ENCODE measurements at regions not wholly inside any gene's neighbourhood (a gene's known extent, or its start where the extent isn't known, plus 50 kb on each side); places are given as distances from the start of the nearest gene placed in this dataset.
"Not testable (repeated sequence)": the region's sequence is repeated elsewhere in the genome, so short reads cannot be mapped to it uniquely, and the experiment has no call there.

DNA sequence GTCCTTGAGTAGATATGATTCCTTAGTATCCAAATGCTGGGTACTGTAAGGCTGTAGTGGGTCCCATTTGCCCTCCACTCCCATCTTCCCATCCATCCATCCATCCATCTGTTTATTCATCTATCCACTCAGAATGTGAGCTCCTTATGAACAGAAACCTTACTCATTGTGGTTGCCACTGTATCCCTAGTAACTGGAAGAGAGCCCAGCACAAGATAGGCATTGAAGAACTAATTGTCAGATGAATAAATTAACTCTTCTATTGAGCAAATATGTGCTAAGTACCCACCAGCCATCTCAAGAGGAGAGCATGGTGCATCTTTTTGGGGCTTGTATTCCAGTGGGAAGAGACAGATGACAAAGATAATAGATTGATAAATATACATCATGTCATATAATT is 86.4 kb upstream of the SEZ6L start:
- peak; percentile 63 for DNase-seq

DNA sequence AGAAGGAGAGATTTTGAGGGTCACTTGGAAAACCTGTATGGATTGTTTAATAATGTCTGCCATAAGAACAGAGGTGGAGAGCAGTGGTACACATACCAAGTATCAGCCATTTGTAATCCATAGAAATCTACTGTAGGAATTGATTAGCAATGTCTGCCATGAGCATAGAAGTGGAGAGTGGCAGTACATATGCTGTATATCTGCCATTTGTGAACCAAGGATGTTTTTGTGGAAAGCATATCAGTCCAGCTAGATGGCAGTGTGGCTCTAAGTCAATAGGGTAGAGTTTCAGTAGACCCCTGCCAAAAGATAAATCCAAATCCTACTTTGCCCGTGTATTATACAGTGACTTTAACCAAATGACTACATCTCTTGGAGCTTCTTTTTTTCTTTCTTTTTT is 82.9 kb upstream of the SEZ6L start:
- DNase-seq, result peak; percentile 71

DNA sequence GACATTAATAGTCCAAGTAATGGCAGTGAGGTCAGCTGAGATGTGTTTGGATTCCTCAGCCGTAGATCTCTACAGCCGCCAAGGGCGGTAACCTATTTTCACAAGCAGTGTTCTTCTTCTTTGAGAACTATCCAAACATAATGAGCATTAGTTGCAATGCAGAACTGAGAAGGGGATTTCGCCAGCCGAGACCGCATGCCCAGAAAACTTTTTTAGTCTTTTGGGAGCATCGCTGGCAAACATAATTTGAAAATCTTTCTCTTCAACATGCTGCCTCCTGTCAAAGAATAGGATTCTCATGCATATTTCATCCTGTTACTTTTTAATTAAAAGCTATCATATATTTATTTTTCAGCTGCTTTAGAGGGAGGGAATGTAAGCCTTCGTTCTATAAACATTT is 81.4 kb upstream of the SEZ6L start:
- DNase-seq, result no peak

DNA sequence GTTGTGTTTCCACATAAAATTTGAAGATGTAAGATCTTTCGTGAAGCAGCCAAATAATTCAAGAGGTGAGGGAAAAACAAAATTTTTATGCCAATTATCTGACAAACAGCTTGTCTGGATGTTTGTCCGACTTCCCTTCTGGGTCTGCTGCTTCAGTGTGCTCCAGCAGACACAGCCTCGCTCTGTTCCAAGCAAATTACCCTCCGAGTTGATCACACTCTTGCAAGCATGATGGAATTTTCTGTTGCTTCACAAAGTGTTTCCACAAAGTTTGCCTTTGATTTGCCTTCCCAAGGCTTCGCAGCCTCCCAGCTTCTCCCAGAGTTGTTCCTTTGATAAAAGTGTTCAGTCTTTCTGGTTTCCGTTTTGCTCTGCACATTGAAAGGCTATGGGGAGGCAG is 78.4 kb upstream of the SEZ6L start:
- DNase-seq, result no peak

DNA sequence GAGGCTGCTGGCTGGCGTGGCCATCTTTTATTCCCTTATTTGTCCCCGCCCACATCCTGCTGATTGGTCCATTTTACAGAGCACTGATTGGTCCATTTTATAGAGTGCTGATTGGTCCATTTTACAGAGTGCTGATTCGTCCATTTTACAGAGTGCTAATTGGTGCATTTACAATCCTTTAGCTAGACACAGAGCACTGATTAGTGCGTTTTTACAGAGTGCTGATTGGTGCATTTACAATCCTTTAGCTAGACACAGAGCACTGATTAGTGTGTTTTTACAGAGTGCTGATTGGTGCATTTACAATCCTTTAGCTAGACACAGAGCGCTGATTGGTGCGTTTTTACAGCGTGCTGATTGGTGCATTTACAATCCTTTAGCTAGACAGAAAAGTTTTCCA is 74.8 kb upstream of the SEZ6L start:
- not testable (repeated sequence) for DNase-seq

DNA sequence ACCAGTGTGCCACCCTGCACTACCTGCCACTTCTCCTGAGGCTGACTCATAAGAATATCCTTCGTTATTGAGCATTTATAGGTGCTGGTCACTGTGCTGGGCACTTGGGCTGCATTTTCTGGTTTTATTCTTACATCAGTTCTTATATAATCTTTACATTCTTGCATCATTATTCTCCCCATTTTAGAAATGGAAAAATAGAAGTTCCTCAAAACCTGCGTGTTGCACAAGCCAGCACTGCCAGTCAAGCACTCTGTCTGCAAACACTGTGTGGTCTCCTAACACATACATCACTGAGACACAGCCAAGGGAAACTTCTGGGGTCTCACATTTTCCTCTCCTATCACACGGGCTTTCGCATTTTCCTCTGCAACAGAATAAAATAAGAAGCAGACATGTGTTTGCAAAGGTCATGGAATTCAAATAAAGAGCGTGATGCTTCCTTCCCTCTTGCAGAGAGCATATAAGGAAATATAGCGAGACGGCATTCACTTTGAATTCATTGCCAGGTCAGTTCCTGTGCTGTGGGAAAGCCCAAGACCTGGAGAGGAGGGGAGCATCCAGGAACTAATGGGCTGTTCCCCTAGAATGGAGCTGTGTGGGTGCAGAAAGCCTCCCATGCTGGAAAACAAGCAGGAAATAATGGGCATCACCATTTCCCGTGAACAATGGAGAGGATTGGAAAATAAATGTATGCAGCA is 73.9 kb upstream of the SEZ6L start:
- DNase-seq, result no peak

DNA sequence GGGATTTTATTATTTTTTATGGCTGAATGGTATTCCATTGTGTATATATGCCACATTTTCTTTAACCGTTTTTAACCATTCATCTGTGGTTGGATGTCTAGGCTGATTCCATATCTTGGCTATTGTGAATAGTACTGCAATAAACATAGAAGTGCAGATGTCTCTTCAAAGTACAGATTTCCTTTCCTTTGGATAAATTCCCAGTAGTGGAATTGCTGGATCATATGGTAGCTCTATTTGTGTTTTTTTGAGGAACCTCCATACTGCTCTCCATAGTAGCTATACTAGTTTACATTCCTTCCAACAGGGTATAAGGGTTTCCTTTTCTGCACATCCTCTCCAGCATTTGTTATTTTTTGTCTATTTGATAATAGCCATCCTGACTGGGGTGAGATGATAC is 71.9 kb upstream of the SEZ6L start:
- no peak for DNase-seq

DNA sequence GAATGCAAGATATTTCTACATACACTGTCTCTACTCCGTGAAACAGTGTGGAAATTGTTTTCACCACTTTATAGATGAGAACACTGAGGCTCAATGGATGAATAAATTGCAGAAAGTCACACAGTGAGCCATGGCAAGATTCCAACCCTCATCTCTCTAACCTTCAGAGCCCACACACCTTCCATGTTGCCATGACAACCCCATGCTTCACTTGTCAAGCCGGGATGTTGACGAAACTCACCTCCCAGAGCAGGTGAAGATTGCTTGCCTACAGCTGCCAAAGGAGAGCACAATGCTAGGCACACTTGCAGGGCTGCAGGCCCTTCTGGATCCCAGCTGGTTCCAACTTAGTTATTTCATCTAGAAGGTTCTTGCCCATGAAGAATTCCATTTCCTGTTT is 71.4 kb upstream of the SEZ6L start:
- DNase-seq, result no peak

DNA sequence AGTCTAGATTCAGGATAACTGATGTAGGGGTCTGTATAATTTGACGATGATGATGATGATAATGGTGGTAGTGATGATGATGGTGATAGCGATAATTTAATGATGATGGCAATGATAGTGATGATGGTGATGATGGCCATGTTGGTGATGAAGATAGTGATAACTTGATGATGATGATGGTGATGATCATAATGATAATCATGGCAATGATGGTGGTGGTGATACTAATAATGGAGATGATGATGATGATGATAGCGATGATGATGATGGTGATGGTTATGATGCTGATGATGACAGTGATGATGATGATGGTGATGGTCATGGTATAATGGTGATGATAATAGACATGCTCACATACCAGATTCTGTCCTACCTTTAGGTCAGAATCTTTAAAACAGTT is 66.2 kb upstream of the SEZ6L start:
- DNase-seq, result no peak

DNA sequence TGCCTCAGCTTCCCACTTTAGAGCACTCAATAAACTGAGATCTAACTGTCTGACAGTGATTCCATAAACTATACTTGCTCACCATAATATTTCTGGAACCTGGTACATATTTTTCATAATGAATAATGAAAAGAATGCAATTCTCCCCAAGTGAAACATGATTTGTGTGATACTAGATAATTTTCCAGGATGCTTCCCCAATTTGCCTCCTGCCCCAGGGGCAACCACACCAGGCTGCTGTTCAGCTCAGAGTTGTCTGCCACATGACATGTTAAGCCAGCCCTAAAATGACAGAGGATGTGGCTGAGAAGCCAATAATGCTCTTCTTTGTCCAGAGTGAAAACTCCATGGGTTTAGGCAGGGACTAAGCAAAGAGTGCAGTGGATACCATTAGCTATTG is 62.9 kb upstream of the SEZ6L start:
- DNase-seq, result no peak

DNA sequence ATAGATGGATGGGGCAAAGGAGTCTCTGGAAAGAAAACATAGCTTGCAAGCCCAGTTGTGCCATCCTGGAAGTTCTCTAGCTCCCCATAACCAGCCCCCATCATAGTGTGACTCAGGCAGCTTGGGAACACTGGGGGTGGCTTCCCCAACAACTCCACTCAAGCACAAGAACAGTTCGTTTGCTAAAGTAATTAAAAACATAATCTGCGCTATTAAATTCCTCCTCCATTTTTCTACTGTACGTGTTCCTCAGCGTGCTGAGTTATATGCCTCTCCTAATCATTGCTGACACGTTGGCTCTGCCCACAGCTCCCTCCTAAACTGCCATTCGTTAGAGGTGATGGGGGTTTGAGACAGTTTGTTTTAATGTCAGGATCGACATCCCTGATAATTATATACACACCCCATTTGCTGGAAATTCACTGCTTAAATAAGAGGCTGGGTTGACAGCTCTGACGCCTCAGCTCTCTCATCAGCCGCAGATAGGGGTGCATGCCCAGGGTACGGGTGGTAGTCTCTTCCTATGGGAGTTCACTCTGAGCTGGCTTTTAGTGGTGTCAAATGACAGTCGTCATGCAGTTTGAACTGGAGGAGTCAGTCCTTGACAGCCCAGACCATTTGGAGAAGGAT is 59.5 kb upstream of the SEZ6L start:
- no peak for DNase-seq

DNA sequence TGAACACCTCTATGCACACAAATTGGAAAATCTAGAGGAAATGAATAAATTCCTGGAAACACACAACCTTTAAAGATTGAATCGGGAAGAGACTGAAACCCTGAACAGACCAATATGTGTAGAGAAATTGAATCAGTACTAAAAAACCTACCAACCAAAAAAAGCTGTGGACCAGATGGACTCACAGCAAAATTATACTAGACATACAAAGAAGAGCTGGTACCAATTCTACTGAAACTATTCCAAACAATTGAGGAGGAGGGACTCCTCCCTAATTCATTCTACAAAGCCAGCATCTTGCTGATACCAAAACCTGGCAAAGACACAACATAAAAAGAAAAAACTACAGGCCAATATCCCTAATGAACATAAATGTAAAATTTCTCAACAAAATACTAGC is 54.4 kb upstream of the SEZ6L start:
- no peak for DNase-seq

DNA sequence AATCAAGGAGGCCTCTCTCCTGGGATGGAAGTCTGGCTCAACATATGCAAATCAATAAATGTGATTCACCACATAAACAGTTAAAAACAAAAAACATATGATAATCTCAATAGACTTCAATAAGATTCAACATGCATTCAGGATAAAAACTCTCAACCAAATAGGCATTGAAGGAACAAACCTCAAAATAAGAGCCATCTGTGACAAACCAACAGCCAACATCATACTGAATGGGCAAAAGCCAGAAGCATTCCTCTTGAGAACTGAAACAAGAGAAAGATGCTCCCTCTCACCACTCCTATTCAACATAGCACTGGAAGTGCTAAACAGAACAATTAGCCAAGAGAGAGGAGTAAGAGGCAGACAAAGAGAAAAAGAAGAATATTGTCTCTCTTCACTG is 54.0 kb upstream of the SEZ6L start:
- DNase-seq, result peak; percentile 49
